ENCODE measurements at regions not wholly inside any gene's neighbourhood (a gene's known extent, or its start where the extent isn't known, plus 50 kb on each side); places are given as distances from the start of the nearest gene placed in this dataset.

GRCh38 chr2:147356157-147356556 is 488.7 kb upstream of the ACVR2A start:
- DNase-seq: no peak
- Histone ChIP-seq H3K27me3 (no peaks in the 10 kb centered on the region), H3K4me3 (no peak overlapping the region), H3K36me3 (replicated peaks in 1 of 2) (no peaks in the 10 kb centered on the region), H3K4me1 (replicated peaks in 1 of 2) (no peaks in the 10 kb centered on the region), H3K9me3 (replicated peaks in 1 of 3) (no peaks in the 10 kb centered on the region), H3K27ac (no peak overlapping the region)
- 62 to 80% (median 73%) methylated on average over 4 of the region's 4 CpGs for WGBS, 4 donors
- TF ChIP-seq CTCF (IDR thresholded peaks at IDR 0.05) (no peak), POLR2A (IDR thresholded peaks at IDR 0.05) (no peak)
- intact Hi-C loops (cut with DNase I): no loop called here

- H3K4me3 ChIP-seq: no peak overlapping the region
- no peaks in the 10 kb centered on the region for H3K9me3 ChIP-seq (replicated peaks in 1 of 3)
- H3K36me3 ChIP-seq (replicated peaks in 1 of 2): no peaks in the 10 kb centered on the region
- H3K27ac ChIP-seq: no peak overlapping the region
- H3K4me1 ChIP-seq (replicated peaks in 1 of 2): no peaks in the 10 kb centered on the region
- 69 to 88% (median 85%) methylated on average over 4 of the region's 4 CpGs for WGBS, 4 donors
- DNase-seq: no peak
- TF ChIP-seq POLR2A (IDR thresholded peaks at IDR 0.05) (no peak), CTCF (IDR thresholded peaks at IDR 0.05) (no peak)
- no peaks in the 10 kb centered on the region for H3K27me3 ChIP-seq
- intact Hi-C loops (cut with DNase I): no loop called here
Observed at GRCh38 chr2:147355706-147356105, 489.1 kb upstream of the ACVR2A start.

GRCh38 chr2:147353072-147353381 is 491.8 kb upstream of the ACVR2A start:
- DNase-seq: no peak
- H3K9me3 ChIP-seq (replicated peaks in 1 of 3): no peaks in the 10 kb centered on the region
- H3K4me3 ChIP-seq: no peak overlapping the region
- H3K36me3 ChIP-seq (replicated peaks in 1 of 2): no peaks in the 10 kb centered on the region
- H3K4me1 ChIP-seq (replicated peaks in 1 of 2): no peaks in the 10 kb centered on the region
- intact Hi-C loops (cut with DNase I): no loop called here
- H3K27me3 ChIP-seq: no peaks in the 10 kb centered on the region
- no peak overlapping the region for H3K27ac ChIP-seq
- TF ChIP-seq POLR2A (IDR thresholded peaks at IDR 0.05): no peak

- Histone ChIP-seq H3K27me3 (no peaks in the 10 kb centered on the region), H3K27ac (no peak overlapping the region), H3K4me3 (no peak overlapping the region), H3K9me3 (replicated peaks in 1 of 3) (no peaks in the 10 kb centered on the region), H3K36me3 (replicated peaks in 1 of 2) (no peaks in the 10 kb centered on the region), H3K4me1 (replicated peaks in 1 of 2) (no peaks in the 10 kb centered on the region)
- intact Hi-C loops (cut with DNase I): no loop called here
- 65 to 72% (median 67%) methylated on average over 8 of the region's 8 CpGs for WGBS, 4 donors
- TF ChIP-seq CTCF (IDR thresholded peaks at IDR 0.05): no peak
- no peak for TF ChIP-seq POLR2A (IDR thresholded peaks at IDR 0.05)
- DNase-seq: no peak
Observed at GRCh38 chr2:147352264-147353071, 492.4 kb upstream of the ACVR2A start.

GRCh38 chr2:147351784-147352183 is 493.0 kb upstream of the ACVR2A start:
- intact Hi-C loops (cut with DNase I): no loop called here
- 81 to 88% (median 82%) methylated on average over 5 of the region's 5 CpGs for WGBS, 4 donors
- Histone ChIP-seq H3K9me3 (replicated peaks in 1 of 3) (no peaks in the 10 kb centered on the region), H3K36me3 (replicated peaks in 1 of 2) (no peaks in the 10 kb centered on the region), H3K4me1 (replicated peaks in 1 of 2) (no peaks in the 10 kb centered on the region), H3K4me3 (no peak overlapping the region), H3K27me3 (no peaks in the 10 kb centered on the region), H3K27ac (no peak overlapping the region)
- TF ChIP-seq CTCF (IDR thresholded peaks at IDR 0.05) (no peak), POLR2A (IDR thresholded peaks at IDR 0.05) (no peak)
- DNase-seq: no peak
